SIG-M5 treated with dmso at 0.1 percent for 504 hours (cell line): ENCODE measurements at regions not wholly inside any gene's neighbourhood (a gene's known extent, or its start where the extent isn't known, plus 50 kb on each side); places are given as distances from the start of the nearest gene placed in this dataset.
A peak's percentile ranks its signal among the peaks of the same experiment; 100 is the strongest.

Source experiments
- DNase-seq: peaks from one replicate; lab custom pipeline; 2025; ENCODE audit not compliant: unreplicated experiment; lab: John Stamatoyannopoulos, UW

GRCh38 chr2:226011716-226012450, 612.4 kb downstream of the NYAP2 start:
- DNase-seq: no peak

DNA sequence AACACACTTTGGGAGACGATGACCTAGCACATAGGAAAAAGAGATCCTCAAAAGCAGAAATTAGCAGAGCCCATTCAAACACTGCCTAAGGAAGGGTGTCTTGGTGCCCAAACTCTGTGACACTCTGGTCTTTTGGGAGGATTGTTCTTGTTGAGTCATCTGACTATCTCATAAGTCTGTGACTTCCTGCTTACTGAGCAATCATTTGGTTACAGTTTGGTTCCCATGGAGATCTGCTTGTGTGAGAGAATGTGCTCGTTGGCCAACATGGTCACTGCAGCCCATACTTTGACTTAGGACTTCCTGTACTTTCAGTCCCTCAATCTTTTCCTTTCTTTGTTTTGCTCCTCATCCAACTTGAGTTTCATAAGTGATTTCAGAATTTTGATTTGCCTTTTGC, 602.9 kb downstream of the NYAP2 start:
- peak; percentile 79 for DNase-seq

- DNase-seq: no peak
These were observed 602.2 kb downstream of the NYAP2 start for GRCh38 chr2:226001716-226002115.

- DNase-seq: no peak
These were observed 600.2 kb downstream of the NYAP2 start for GRCh38 chr2:225999692-226000091.

DNA sequence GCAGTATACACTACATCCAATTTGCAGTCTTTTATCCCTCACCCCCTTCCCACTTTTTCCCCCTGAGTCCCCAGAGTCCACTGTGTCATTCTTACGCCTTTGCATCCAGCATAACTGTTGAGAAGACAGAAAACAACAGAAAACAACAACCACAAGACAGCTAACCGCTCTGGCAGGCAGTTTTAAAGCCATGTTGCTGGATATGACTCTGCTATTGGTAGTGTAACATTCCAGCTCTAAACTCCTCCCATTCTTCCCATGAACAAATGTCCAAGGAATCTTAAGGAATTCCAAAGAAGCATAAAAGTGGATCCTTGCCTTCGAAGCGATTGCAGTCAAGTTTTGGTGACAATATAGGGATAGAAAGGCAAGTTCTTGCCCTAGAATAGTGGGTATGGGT, 599.1 kb downstream of the NYAP2 start:
- no peak for DNase-seq

- no peak for DNase-seq
These were observed 598.6 kb downstream of the NYAP2 start for GRCh38 chr2:225998116-225998515.

DNA sequence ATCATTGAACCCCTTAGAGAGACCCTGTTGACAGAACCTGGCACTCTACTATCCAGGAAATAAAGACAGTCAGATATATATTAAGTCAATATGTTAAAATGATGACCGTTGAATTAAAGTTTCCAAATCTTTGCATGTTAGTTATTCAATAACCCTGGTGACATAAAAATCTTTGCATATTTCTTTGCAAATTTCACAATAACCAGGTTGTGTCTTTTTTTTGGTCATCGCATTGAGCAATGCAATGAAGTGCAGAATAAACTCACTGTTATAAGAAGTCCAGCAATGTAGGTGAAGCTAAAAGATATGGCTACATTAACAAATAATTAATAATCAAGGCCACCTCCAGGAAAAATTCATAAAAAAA, 596.9 kb downstream of the NYAP2 start:
- no peak for DNase-seq

GRCh38 chr2:225995796-225996461, 596.4 kb downstream of the NYAP2 start:
- DNase-seq: no peak

- no peak for DNase-seq
These were observed 595.4 kb downstream of the NYAP2 start for GRCh38 chr2:225994748-225995405.

DNA sequence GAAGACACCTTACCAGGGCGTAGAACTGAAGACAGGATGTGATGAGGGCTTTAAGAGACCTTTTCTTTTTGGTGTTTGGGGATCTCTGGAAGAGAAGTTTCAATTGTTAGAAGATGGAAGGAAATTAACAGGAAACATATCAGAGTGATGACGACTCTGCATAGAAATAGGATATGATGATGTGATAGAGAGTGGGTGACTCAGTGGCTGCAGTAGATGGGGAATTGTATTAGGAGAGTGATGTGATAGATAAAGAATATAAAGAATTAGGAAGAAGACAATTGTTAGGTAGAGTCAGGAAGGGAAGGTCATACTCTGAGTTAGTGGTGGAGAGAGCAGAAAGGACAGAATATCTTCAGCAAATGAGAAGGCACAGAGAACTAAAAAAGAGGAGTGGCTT, 593.9 kb downstream of the NYAP2 start:
- no peak for DNase-seq

GRCh38 chr2:225989809-225990208, 590.3 kb downstream of the NYAP2 start:
- DNase-seq: no peak

DNA sequence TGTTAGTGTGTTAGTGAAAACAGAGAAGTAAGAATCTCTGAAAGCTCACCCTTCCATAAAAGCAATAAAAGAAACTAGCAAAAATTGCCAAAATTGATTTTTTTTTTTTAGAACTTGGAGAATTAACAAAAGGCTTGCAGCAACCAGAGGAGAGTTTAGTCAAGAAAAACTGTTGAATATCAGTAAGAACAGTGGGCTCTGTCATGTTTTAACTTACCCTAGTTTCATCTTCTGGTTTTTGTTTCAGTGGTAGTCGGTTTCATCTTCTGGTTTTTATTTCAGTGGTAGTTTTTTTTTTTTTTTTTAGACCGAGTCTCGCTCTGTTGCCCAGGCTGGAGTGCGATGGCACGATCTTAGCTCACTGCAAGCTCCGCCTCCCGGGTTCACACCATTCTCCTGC, 580.9 kb downstream of the NYAP2 start:
- no peak for DNase-seq

- DNase-seq: no peak
These were observed 571.9 kb downstream of the NYAP2 start for GRCh38 chr2:225971433-225971832.

GRCh38 chr2:225948903-225949302, 549.4 kb downstream of the NYAP2 start:
- no peak for DNase-seq

GRCh38 chr2:225938991-225939390, 539.5 kb downstream of the NYAP2 start:
- no peak for DNase-seq

- no peak for DNase-seq
These were observed 538.2 kb downstream of the NYAP2 start for GRCh38 chr2:225937625-225938187.

DNA sequence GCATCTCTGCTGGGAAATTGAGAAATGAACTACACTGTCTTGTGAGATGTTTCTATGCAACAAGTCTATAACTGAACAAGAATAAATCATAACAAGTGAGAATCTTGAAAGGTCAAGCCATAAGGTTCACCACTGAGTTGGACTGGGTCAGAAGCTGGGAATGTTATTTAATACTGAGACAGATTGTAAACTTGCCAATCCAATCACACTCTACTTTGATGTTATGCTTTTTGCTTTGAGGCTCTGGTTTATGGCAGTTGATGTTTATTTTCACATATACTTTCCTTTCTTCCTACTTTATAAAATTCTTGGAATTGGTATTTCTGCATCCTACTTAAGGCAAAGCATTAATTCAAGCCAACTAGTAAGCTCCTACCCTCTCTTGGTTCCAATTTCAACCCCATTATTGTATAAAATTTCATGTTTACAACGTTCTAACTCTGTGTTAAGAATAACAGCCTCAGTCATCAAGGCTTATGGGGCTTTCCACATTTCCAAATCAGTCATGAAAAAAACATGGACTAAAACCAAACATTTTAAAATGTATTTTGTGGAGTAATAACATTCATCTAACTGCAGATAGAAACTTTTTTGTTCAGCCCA, 533.4 kb downstream of the NYAP2 start:
- no peak for DNase-seq

DNA sequence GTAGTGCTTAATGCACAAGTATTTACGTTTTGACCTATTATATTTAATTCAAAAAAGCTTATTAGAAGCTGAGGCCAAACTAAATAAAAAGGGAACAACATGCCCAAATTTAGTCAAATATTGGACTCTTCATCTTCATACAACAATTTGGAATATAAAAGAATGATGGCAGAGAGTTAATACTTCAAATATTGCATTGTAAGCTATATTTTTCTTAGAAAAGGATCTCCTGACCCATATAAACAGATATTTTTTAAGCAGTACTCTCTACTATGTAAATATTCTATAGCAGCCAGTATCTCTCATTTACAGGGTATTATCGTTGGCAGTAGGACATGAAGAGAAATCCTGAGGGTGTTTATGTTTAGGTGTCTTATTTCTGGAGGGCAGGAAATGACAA, 531.2 kb downstream of the NYAP2 start:
- no peak for DNase-seq

DNA sequence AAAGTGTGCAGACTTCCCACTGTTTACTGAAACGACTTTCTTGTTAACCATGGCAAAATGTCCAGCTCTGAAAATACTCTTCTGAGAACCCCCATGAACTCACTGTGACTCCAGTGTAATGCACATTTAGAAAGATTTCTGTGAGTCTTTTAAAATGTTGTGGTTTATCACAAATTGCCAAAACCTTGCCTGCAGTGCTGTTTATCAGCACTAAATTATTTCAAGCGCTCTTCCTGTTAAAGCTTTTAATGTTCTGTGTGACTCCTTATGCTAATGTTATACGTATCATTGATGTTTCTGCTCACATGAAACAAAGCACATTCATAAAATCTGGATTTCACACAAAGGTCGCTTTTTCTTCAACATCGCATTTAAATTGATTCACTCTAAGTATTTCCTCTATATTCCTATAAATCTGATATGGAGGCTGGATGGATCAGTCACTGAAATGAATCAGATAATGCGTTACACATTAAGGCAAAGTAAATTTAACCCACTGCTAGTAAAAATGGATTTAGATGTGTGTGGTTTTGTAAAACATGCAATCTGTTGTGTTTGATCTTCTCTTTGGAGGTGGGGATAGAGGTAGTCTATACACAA, 521.2 kb downstream of the NYAP2 start:
- no peak for DNase-seq

GRCh38 chr2:225916692-225917091, 517.2 kb downstream of the NYAP2 start:
- DNase-seq: no peak

DNA sequence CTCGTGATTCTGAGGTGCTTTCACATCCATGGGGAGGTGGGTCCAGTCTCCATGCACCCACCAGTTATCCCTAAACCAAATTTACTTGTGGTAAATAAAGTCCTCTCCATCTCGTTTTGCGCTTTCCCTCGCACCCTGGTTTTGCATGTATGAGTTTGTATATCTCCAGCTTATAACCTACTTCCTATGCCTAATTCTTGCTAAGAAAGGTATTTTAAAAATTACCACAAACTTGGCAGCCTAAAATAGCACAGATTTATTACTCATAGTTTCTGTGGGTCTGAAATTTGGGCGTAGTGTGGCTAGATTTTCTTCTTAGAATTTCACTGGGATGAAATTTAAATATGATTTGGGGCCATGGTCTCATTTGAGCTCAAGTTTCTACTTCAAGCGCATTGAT, 511.5 kb downstream of the NYAP2 start:
- DNase-seq: no peak
